H9 (cell line): ENCODE measurements at regions not wholly inside any gene's neighbourhood (a gene's known extent, or its start where the extent isn't known, plus 50 kb on each side); places are given as distances from the start of the nearest gene placed in this dataset.

ENCODE experiments used
- DNase-seq: peaks from one replicate; pipeline ENCODE4 v3.0.0-alpha.2; 2017
- H2AFZ ChIP-seq: one replicate; pipeline ENCODE4 v1.6.1; 2013; ENCODE audit warnings: mild to moderate bottlenecking, low read length, control low read depth, moderate library complexity
- H2AK5ac ChIP-seq: 2 replicates; pipeline ENCODE4 v1.6.1; 2013; ENCODE audit warnings: low read length, control low read depth, mixed read lengths; ENCODE audit not compliant: insufficient read length
- H2BK120ac ChIP-seq: one replicate; pipeline ENCODE4 v1.6.1; 2013; ENCODE audit warnings: low read depth, mild to moderate bottlenecking, low read length, control low read depth, inconsistent platforms; ENCODE audit not compliant: poor library complexity, severe bottlenecking
- H2BK12ac ChIP-seq: 2 replicates; pipeline ENCODE4 v1.6.1; 2013; ENCODE audit warnings: low read length, control low read depth, mixed read lengths, low read depth; ENCODE audit not compliant: insufficient read length
- H2BK15ac ChIP-seq: 2 replicates; pipeline ENCODE4 v1.6.1; 2013; ENCODE audit warnings: low read depth, low read length, control low read depth
- H2BK20ac ChIP-seq: one replicate; pipeline ENCODE4 v1.6.1; 2013; ENCODE audit warnings: low read depth, mild to moderate bottlenecking, low read length, control low read depth, inconsistent platforms; ENCODE audit not compliant: poor library complexity, severe bottlenecking
- H2BK5ac ChIP-seq: 2 replicates; pipeline ENCODE4 v1.6.1; 2013; ENCODE audit warnings: low read length, control low read depth, mixed read lengths; ENCODE audit not compliant: insufficient read length
- H3K14ac ChIP-seq: 2 replicates; pipeline ENCODE4 v1.6.1; 2013; ENCODE audit warnings: low read length, control low read depth; ENCODE audit not compliant: insufficient read depth
- H3K18ac ChIP-seq: 2 replicates; pipeline ENCODE4 v1.6.1; 2013; ENCODE audit warnings: low read depth, mild to moderate bottlenecking, mixed read lengths, low read length, control low read depth; ENCODE audit not compliant: insufficient read length
- H3K23ac ChIP-seq: 2 replicates; pipeline ENCODE4 v1.6.1; 2013; ENCODE audit warnings: low read length, control low read depth, mixed read lengths, low read depth; ENCODE audit not compliant: insufficient read length
- H3K23me2 ChIP-seq: 2 replicates; pipeline ENCODE4 v1.6.1; 2013; ENCODE audit warnings: low read depth, mild to moderate bottlenecking, mixed read lengths, low read length, control low read depth; ENCODE audit not compliant: insufficient read length, poor library complexity, severe bottlenecking
- H3K27ac ChIP-seq: 2 replicates; pipeline ENCODE4 v1.5.1; 2013; ENCODE audit warnings: low read length, control low read depth, mixed read lengths, low read depth; ENCODE audit not compliant: insufficient read length
- H3K27me3 ChIP-seq: 2 replicates; pipeline ENCODE4 v1.6.1; 2013; ENCODE audit warnings: low read length, control low read depth, inconsistent platforms; ENCODE audit not compliant: insufficient read depth
- H3K4ac ChIP-seq: 2 replicates; pipeline ENCODE4 v1.6.1; 2013; ENCODE audit warnings: low read depth, mild to moderate bottlenecking, control low read depth, inconsistent platforms, low read length, moderate library complexity
- H3K4me1 ChIP-seq: 2 replicates; pipeline ENCODE4 v1.6.1; 2013; ENCODE audit warnings: low read length, control low read depth, inconsistent platforms; ENCODE audit not compliant: insufficient read depth
- H3K4me2 ChIP-seq: 2 replicates; pipeline ENCODE4 v1.6.1; 2013; ENCODE audit warnings: low read length, control low read depth, mixed read lengths; ENCODE audit not compliant: insufficient read length, insufficient read depth
- H3K56ac ChIP-seq: 2 replicates; pipeline ENCODE4 v1.6.1; 2013; ENCODE audit warnings: low read depth, mild to moderate bottlenecking, mixed read lengths, low read length, control low read depth; ENCODE audit not compliant: insufficient read length
- H3K79me1 ChIP-seq: 2 replicates; pipeline ENCODE4 v1.6.1; 2013; ENCODE audit warnings: low read depth, mild to moderate bottlenecking, moderate library complexity, low read length, control low read depth, inconsistent platforms; ENCODE audit not compliant: insufficient read depth, poor library complexity, severe bottlenecking
- H3K79me2 ChIP-seq: 2 replicates; pipeline ENCODE4 v1.6.1; 2013; ENCODE audit warnings: low read length, control low read depth, inconsistent platforms; ENCODE audit not compliant: insufficient read depth
- H3K9ac ChIP-seq: 2 replicates; pipeline ENCODE4 v1.6.1; 2013; ENCODE audit warnings: low read length, control low read depth, mixed read lengths; ENCODE audit not compliant: insufficient read length; ENCODE audit errors: extremely low read depth
- H3K9me3 ChIP-seq: one replicate; pipeline ENCODE4 v1.6.1; 2013; ENCODE audit warnings: low read depth, low read length, inconsistent platforms; ENCODE audit not compliant: control insufficient read depth
- H3T11ph ChIP-seq: one replicate; pipeline ENCODE4 v1.6.1; 2013; ENCODE audit warnings: mild to moderate bottlenecking, low read length, control low read depth, inconsistent platforms
- H4K20me1 ChIP-seq: one replicate; pipeline ENCODE4 v1.6.1; 2013; ENCODE audit not compliant: control insufficient read depth, insufficient read length, insufficient read depth
- H4K5ac ChIP-seq: 2 replicates; pipeline ENCODE4 v1.6.1; 2013; ENCODE audit warnings: low read depth, mild to moderate bottlenecking, mixed read lengths, low read length, control low read depth; ENCODE audit not compliant: insufficient read length
- H4K8ac ChIP-seq: replicated peaks from 2 replicates; pipeline ENCODE4 v1.6.1; 2013; ENCODE audit warnings: low read length, control low read depth, mixed read lengths, low read depth; ENCODE audit not compliant: insufficient read length
- H4K91ac ChIP-seq: 2 replicates; pipeline ENCODE4 v1.6.1; 2013; ENCODE audit warnings: low read depth, mild to moderate bottlenecking, moderate library complexity, mixed read lengths, low read length, control low read depth; ENCODE audit not compliant: insufficient read length
- H3K27ac Mint-ChIP-seq, 3 experiments: 2 replicates in 2 of 3; 3 replicates in 1 of 3; pipeline ENCODE4 v1.8.0; 2020 to 2021; ENCODE audit warnings: mixed read lengths in 3 of 3, mild to moderate bottlenecking in 1 of 3, moderate library complexity in 1 of 3
- H3K27me3 Mint-ChIP-seq: 2 replicates; pipeline ENCODE4 v1.8.0; 2021; ENCODE audit warnings: low read depth, mild to moderate bottlenecking, moderate library complexity, mixed read lengths
- H3K36me3 Mint-ChIP-seq, 3 experiments: 2 replicates in 2 of 3; 3 replicates in 1 of 3; pipeline ENCODE4 v1.8.0; 2020 to 2021; ENCODE audit warnings: low read depth in 3 of 3, mixed read lengths in 3 of 3; ENCODE audit not compliant: insufficient read depth in 1 of 3
- H3K4me1 Mint-ChIP-seq, 2 experiments: 2 replicates each; pipeline ENCODE4 v1.8.0; 2020; ENCODE audit warnings: mixed read lengths in 2 of 2
- H3K4me3 Mint-ChIP-seq, 2 experiments: 2 replicates in 1 of 2; 3 replicates in 1 of 2; pipeline ENCODE4 v1.8.0; 2020 to 2021; ENCODE audit warnings: mild to moderate bottlenecking in 2 of 2, mixed read lengths in 2 of 2, moderate library complexity in 1 of 2
- H3K9me3 Mint-ChIP-seq, 2 experiments: 2 replicates in 1 of 2; 3 replicates in 1 of 2; pipeline ENCODE4 v1.8.0; 2020; ENCODE audit warnings: mild to moderate bottlenecking in 2 of 2, mixed read lengths in 2 of 2, moderate library complexity in 1 of 2
- CTCF ChIP-seq: fragments of 200-600 bp; sonication (generic); conservative IDR thresholded peaks from 3 replicates; pipeline ENCODE4 v1.8.0; 2021; ENCODE audit warnings: antibody characterized with exemption, mild to moderate bottlenecking
- WGBS: extraction: QIAGEN DNeasy Blood & Tissue Kit; methylation state at CpG from one replicate; pipeline ENCODE4 v1.1.7; 2013; ENCODE audit warnings: missing lambda C conversion rate, low lambda C conversion rate, mixed read lengths; ENCODE audit not compliant: insufficient read length; ENCODE audit errors: extremely low coverage; 5-methylcytosine and 5-hydroxymethylcytosine counted together

GRCh38 chr2:222087998-222088397 is 210.8 kb downstream of the PAX3 start:
- no CpG with 5 or more reads among the region's 3 CpGs for WGBS
- H4K20me1 ChIP-seq, result no peaks in the 10 kb centered on the region

More at GRCh38 chr2:222087998-222088397, 210.8 kb downstream of the PAX3 start:
- no peak overlapping the region for H2BK20ac ChIP-seq
- H3K4me2 ChIP-seq, result no peak overlapping the region
- no peak overlapping the region for H2AFZ ChIP-seq
- no peak for TF ChIP-seq CTCF
- H3K27me3 ChIP-seq, result no peaks in the 10 kb centered on the region
- Mint-ChIP-seq H3K27ac (no peak overlapping the region), H3K4me3 (no peak overlapping the region), H3K9me3 (no peaks in the 10 kb centered on the region; a peak in 1 of 5 replicates), H3K36me3 (no peaks in the 10 kb centered on the region), H3K4me1 (0 out of 4 replicates have a peak, but pooled peaks cover 0 to 2% of the 10 kb centered on the region in 2 experiments), H3K27me3 (peaks cover 3% of the 10 kb centered on the region; the same call in 1 of the 2 replicates)
- no peak overlapping the region for H3K14ac ChIP-seq
- H3T11ph ChIP-seq, result no peak overlapping the region
- H3K79me1 ChIP-seq, result no peaks in the 10 kb centered on the region
- no peak overlapping the region for H2BK120ac ChIP-seq
- H3K9ac ChIP-seq, result no peak overlapping the region
- H3K23ac ChIP-seq, result no peak overlapping the region
- no peak overlapping the region for H4K91ac ChIP-seq
- no peak overlapping the region for H2BK5ac ChIP-seq
- H2AK5ac ChIP-seq, result no peak overlapping the region
- H3K9me3 ChIP-seq, result no peaks in the 10 kb centered on the region
- no peak overlapping the region for H3K4ac ChIP-seq
- no peak overlapping the region for H4K8ac ChIP-seq
- H4K5ac ChIP-seq, result no peak overlapping the region
- no peak for DNase-seq
- H3K56ac ChIP-seq, result no peak overlapping the region
- no peaks in the 10 kb centered on the region for H3K79me2 ChIP-seq
- no peak overlapping the region for H2BK15ac ChIP-seq
- no peak overlapping the region for H3K18ac ChIP-seq
- H3K4me1 ChIP-seq, result no peaks in the 10 kb centered on the region
- no peaks in the 10 kb centered on the region for H3K23me2 ChIP-seq
- H2BK12ac ChIP-seq, result no peak overlapping the region
- no peak overlapping the region for H3K27ac ChIP-seq
